Ramos (cell line): ENCODE measurements at regions not wholly inside any gene's neighbourhood (a gene's known extent, or its start where the extent isn't known, plus 50 kb on each side); places are given as distances from the start of the nearest gene placed in this dataset.
"Not testable (repeated sequence)": the region's sequence is repeated elsewhere in the genome, so short reads cannot be mapped to it uniquely, and the experiment has no call there.

Experiments used
- in situ Hi-C: fragments of 300-500 bp; cut with MboI; formaldehyde crosslinking; loops from one replicate; pipeline ENCODE4 v1.14.3; 2022; ENCODE audit warnings: low sequenced_read_pairs; ENCODE audit not compliant: unreplicated experiment

DNA sequence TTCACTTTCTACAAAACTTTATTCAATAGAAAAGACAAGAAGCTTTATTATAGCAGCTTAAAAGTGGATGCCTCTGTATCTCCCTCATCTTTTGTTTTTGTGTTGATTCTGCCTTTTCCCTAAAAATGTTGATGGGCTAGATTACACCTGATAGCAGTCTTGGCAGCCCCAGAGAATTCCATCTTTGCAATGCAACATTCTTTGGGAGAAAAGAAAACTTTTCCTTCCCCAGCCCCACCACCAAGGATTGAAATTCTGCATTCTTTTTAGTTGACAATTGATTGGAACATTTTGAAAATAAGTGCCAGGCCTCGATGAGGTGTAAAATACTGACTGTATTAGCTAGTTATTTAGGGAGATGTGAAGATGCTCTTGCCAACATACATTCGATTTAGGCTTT, 306.8 kb upstream of the G2E3 start:
- in situ Hi-C loops = no loop called here

GRCh38 chr14:30252783-30253674, 305.9 kb upstream of the G2E3 start:
- in situ Hi-C loops = no loop called here

DNA sequence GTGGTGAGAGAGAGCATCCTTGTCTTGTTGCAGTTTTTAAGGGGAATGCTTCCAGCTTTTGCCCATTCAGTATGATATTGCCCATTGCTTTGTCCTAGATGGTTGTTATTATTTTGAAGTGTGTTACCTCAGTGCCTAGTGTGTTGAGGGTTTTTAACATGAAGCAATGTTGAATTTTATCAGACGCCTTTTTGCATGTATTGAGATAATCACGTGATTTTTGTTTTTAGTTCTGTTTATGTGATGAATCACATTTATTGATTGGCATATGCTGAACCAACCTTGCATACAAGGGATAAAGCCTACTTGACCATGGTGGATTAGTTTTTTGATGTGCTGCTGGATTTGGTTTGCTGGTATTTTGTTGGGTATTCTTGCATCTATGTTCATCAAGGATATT, 302.3 kb upstream of the G2E3 start:
- in situ Hi-C loops = no loop called here

DNA sequence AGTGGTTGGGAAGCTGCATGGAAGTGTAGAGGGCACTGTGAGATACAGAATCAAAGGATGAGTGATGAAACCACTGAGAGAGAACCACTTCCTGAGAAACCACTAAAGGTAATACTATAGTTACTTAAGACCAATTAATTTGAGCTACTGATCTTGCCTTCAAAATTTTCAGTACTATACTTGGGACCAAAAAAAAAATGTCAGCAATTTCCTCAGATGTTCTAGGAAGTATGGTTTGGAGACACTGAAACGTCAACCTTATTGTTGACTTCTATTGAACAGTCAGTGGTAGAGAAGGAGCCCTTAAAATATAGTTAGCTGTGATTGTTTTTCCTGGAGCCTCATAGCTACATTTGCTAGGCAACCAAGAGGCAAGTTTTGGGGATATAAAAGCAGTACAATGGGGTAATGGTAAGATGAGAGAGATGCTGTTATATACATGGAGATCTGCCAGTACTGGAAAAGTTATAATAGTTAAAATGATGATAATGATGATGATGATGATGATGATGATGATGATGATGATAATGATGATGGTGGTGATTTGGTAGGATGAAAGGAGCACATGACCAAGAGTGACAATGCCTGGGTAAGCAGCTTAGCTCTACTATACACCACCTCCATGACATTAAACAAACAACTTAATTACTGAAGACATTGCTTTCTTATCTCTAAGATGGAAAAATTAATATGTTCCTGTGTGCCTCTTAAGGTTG, 300.9 kb upstream of the G2E3 start:
- in situ Hi-C loops = no loop called here

DNA sequence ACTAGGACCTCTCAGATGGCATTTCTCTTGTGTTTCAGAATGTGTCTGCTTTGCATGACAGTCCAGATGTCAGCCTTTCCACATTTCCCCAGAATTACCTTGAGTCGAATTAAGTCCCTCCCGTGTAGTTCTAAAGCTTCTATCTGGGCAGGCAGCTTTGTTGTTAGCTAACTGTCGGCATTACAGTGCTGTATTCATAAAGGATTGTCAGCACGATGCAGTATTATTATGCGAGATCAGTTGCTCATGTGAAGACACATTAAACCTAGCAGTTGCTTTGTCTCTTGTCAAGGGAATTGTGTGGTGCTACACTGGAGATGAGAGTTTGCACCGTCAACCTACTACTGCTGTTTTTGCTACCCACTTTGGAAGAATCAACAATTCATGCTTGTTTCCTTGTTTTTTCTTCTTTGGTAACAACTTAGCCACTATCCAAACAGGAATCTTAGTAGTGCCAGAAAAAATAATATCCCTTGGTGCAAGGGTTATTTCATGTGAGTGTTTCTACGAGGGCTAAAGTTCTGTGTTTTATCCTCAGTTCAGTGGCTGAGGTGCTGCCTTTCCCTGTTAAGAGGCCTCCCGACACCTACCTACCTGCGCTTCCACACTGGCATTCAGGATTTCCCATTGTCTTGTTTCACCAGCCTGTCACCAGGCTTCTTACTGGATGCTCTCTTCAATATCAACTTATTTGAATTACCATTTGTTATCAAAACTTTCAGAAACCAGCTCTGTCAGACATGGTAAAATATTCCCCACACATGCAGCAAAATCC, 297.9 kb upstream of the G2E3 start:
- in situ Hi-C loops = no loop called here

- in situ Hi-C loops = no loop called here
These were observed 294.8 kb upstream of the G2E3 start for GRCh38 chr14:30264161-30264560.

GRCh38 chr14:30266290-30266689, 292.7 kb upstream of the G2E3 start:
- in situ Hi-C loops = no loop called here

DNA sequence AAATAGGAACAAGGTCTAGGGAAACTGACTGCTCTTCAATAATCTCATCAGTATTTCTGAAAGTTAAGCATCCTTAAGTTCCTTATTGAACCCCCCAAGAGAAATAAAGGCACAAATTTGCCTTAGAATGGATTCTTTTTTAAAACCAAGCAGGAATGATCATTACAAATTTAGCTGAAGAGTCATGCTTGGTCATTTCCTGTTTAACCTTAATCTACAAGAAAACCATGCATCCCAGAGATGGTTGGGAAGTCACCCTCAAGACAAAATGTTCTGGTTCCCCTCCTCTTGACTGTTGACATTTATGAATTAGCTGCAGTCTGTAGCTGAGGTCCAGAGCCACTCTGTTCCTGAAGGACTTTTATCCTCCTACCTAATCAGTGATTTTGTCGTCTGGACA, 291.8 kb upstream of the G2E3 start:
- in situ Hi-C loops = no loop called here

- in situ Hi-C loops = no loop called here
These were observed 288.5 kb upstream of the G2E3 start for GRCh38 chr14:30270200-30271161.

- in situ Hi-C loops = no loop called here
These were observed 287.1 kb upstream of the G2E3 start for GRCh38 chr14:30271811-30272323.

DNA sequence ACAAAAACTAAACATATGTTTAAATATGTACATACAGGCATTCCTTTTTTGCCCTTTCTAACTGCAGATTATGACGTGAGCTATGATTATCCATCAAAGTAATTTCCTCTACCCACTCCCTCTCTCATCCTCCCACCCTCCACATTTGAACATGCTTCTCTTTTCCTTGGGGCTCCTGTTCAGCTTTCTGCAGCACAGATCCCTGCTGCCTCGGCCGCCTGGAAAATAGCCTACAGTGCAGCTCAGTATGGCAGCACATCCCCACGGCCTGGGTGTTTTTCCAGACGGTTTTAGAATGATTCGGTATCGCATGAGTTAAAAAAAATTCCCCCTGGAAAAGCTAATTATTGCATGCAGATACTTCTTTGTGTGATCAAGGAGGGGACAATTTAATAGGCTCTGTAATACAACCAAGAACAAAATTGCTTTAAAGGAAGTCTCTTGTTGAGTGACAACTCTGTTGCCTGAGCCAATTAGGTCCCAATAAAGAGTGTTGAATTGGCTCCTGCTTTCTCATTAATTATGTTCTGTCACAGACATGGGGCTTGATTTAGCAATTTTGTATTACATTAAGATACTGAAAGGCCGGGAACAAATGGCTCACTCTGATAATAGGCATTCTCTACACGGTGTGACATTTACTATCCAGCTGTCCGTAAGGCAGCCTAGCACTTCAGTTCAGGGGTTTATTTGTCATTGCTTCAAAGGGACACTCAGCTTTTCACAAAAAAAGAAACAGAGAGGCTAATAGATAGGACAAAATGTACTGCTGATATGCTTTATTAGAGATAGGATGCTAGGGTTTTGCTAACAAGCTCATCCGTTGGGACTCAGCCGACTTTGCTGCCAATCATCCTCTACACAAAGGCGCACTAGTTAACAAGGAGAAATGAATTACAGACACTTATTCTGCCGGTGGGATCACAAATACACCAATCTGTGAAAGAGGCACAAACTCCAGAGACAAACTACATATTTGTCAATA, 285.8 kb upstream of the G2E3 start:
- in situ Hi-C loops = no loop called here

- in situ Hi-C loops = no loop called here
These were observed 283.4 kb upstream of the G2E3 start for GRCh38 chr14:30275604-30276003.

DNA sequence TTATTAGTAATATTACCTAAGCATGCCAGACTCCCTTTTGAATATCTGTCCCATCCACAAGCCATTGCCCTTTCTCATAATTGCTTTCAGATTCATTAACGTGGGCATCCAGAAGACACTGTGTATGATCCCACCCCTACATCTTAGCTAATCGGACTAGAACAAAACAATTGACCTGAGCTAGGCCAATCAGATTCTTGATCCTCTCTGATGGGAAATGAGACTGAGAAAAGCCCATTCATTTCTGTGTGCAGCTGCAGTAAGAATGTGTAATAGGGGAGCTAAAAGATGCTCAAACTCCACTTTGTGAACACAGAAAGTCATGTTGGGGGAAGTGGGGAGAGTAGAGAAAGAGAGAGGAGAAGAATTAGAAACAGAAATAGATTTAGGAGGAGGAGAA, 281.7 kb upstream of the G2E3 start:
- in situ Hi-C loops = no loop called here

DNA sequence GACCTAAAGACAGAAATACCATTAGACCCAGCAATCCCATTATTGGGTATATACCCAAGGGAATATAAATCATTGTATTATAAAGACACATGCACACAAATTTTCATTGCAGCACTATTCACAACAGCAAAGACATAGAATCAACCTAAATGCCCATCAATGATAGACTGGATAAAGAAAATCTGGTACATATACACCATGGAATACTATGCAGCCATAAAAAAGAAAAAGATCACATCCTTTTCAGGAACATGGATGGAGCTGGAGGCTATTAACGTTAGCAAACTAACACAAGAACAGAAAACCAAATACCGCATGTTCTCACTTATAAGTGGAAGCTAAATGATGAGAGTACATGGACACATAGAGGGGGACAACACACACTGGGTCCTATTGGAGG, 280.1 kb upstream of the G2E3 start:
- in situ Hi-C loops = not testable (repeated sequence)

- in situ Hi-C loops = no loop called here
These were observed 275.0 kb upstream of the G2E3 start for GRCh38 chr14:30283822-30284446.

DNA sequence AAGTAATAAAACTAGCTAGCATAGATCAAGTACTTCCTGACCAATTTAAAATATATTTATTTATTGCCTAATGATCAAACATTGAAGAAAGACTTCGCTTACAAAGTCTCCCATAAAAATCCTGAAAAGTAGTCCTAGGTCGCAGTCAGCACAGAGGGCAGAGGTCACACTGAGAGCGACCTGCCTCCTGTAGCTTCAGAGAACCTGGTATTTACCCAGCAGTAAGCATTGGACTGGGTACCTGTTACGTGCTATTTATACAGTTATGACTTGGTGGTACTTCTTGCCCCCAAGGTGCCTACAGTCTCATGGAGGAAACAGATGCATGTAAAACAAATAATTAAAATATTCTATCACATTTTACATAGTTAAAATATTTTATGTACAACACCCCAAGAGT, 274.1 kb upstream of the G2E3 start:
- in situ Hi-C loops = no loop called here

DNA sequence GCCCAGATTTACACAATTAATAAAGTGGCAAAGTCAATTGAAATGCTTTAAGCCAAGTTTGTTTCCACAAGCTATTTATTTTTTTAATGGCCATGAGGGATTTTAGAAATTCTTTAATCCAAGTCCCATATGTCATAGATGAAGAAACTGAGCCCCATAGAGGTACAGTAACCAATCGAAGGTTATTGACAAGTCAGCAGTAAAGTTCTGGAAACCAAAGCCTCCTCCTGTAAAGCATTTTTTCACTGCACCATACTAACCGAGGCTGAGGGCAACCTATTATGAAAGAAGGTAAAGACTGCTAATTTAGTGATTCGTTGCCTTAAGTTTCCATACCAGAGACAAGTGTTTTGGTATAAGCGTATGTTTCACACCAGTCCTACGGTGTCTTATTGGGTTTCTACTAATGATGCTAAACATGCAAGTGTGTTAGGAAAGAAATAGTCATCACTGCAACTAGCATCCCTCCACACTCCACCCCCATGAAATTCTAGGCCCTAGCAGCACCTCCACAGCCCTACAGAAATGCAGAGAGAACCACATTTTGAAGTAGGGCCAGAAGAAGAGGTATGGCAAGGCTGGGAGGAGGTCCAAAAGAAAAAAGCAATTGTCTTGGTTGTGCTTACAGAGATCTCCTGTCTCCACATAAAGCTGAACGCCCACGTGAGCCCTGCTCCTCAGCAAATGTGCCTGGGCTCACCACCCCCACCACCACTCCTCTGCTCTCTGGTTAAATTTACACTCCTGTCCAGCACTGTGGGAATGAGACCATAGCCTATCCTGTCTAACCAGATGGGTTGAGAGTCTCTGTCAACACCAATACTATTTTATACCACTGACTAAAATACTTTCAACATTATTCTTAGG, 271.1 kb upstream of the G2E3 start:
- in situ Hi-C loops = no loop called here
